ENCODE measurements at regions not wholly inside any gene's neighbourhood (a gene's known extent, or its start where the extent isn't known, plus 50 kb on each side); places are given as distances from the start of the nearest gene placed in this dataset.

- TF ChIP-seq, protein P1, sequence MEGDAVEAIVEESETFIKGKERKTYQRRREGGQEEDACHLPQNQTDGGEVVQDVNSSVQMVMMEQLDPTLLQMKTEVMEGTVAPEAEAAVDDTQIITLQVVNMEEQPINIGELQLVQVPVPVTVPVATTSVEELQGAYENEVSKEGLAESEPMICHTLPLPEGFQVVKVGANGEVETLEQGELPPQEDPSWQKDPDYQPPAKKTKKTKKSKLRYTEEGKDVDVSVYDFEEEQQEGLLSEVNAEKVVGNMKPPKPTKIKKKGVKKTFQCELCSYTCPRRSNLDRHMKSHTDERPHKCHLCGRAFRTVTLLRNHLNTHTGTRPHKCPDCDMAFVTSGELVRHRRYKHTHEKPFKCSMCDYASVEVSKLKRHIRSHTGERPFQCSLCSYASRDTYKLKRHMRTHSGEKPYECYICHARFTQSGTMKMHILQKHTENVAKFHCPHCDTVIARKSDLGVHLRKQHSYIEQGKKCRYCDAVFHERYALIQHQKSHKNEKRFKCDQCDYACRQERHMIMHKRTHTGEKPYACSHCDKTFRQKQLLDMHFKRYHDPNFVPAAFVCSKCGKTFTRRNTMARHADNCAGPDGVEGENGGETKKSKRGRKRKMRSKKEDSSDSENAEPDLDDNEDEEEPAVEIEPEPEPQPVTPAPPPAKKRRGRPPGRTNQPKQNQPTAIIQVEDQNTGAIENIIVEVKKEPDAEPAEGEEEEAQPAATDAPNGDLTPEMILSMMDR (IDR thresholded peaks at IDR 0.05), result no peak
- no peak for TF ChIP-seq POLR2A (IDR thresholded peaks at IDR 0.05)
- no peak for TF ChIP-seq POLR2AphosphoS5 (IDR thresholded peaks at IDR 0.05; ENCODE audit: insufficient read depth in 1 of 2, low read depth in 1 of 2)
Measured at GRCh38 chr7:142494021-142494420, 236.2 kb upstream of the PRSS58 start.

All from vagina (tissue), 2 donors.